H1 (cell line): ENCODE measurements at regions not wholly inside any gene's neighbourhood (a gene's known extent, or its start where the extent isn't known, plus 50 kb on each side); places are given as distances from the start of the nearest gene placed in this dataset.

Source experiments
- CTCF ChIA-PET: fragments of 300-600 bp; sonication (Branson Sonifier 250); formaldehyde crosslinking; loops from one replicate; lab custom pipeline; 2021; ENCODE audit not compliant: partially characterized antibody; lab: Charles Lee
- POLR2A ChIA-PET: fragments of 300-600 bp; sonication (Branson Sonifier 250); formaldehyde crosslinking; loops from one replicate; lab custom pipeline; 2021; ENCODE audit warnings: inconsistent platforms; ENCODE audit not compliant: partially characterized antibody; lab: Charles Lee
- DNase-seq, 2 experiments: peaks; one replicate each; pipeline versions ENCODE4 v3.0.0 to v3.0.0-alpha.2; 2010 to 2022; ENCODE audit warnings: low spot score in 2 of 2, low read depth in 1 of 2, mixed read lengths in 1 of 2
- FAIRE-seq: peaks from 2 replicates; lab custom pipeline; 2011; peaks lifted over from hg19 to GRCh38; lab: Jason Lieb, UNC
- H2AFZ ChIP-seq: 2 replicates; pipeline ENCODE4 v1.8.1; 2012; ENCODE audit warnings: low read length, inconsistent platforms
- H2AK5ac ChIP-seq: 2 replicates; pipeline ENCODE4 v1.6.1; 2013; ENCODE audit warnings: low read depth, low read length
- H2BK120ac ChIP-seq: replicated peaks from 2 replicates; pipeline ENCODE3; 2013; ENCODE audit warnings: low read depth, low read length, inconsistent platforms
- H2BK12ac ChIP-seq: 2 replicates; pipeline ENCODE4 v1.6.1; 2013; ENCODE audit warnings: low read depth, low read length
- H2BK15ac ChIP-seq: 2 replicates; pipeline ENCODE4 v1.6.1; 2013; ENCODE audit warnings: low read length
- H2BK20ac ChIP-seq: 2 replicates; pipeline ENCODE4 v1.6.1; 2013; ENCODE audit warnings: low read length
- H2BK5ac ChIP-seq: 2 replicates; pipeline ENCODE4 v1.6.1; 2013; ENCODE audit warnings: low read depth, low read length
- H3K14ac ChIP-seq: 2 replicates; pipeline ENCODE4 v1.6.1; 2013; ENCODE audit warnings: inconsistent platforms; ENCODE audit not compliant: insufficient read length
- H3K18ac ChIP-seq: 2 replicates; pipeline ENCODE4 v1.6.1; 2013; ENCODE audit warnings: low read length; ENCODE audit errors: extremely low read depth
- H3K23ac ChIP-seq: 2 replicates; pipeline ENCODE4 v1.6.1; 2013; ENCODE audit warnings: inconsistent platforms; ENCODE audit not compliant: insufficient read length
- H3K23me2 ChIP-seq: 2 replicates; pipeline ENCODE4 v1.6.1; 2013; ENCODE audit warnings: low read depth, low read length
- H3K27ac ChIP-seq: 2 replicates; pipeline ENCODE4 v1.6.1; 2011; ENCODE audit warnings: low read depth, low read length, inconsistent platforms
- H3K27me3 ChIP-seq, 4 experiments: replicated peaks in 1 of 4; 1 replicate in 1 of 4; 2 replicates in 3 of 4; pipeline versions ENCODE4 v1.6.1 to v1.8.1; 2011 to 2013; ENCODE audit warnings: low read length in 3 of 4, mild to moderate bottlenecking in 3 of 4, inconsistent platforms in 2 of 4, mixed read lengths in 2 of 4, moderate library complexity in 1 of 4; ENCODE audit not compliant: control insufficient read depth in 3 of 4, insufficient read depth in 3 of 4; ENCODE audit errors: extremely low read depth in 1 of 4
- H3K36me3 ChIP-seq, 4 experiments: 2 replicates each; pipeline versions ENCODE4 v1.6.1 to v1.8.1; 2011 to 2013; ENCODE audit warnings: mild to moderate bottlenecking in 4 of 4, low read length in 3 of 4, moderate library complexity in 2 of 4, control low read depth in 1 of 4, inconsistent platforms in 1 of 4; ENCODE audit not compliant: insufficient read depth in 4 of 4, control insufficient read depth in 2 of 4
- H3K4ac ChIP-seq: replicated peaks from 2 replicates; pipeline ENCODE3; 2013; ENCODE audit warnings: low read length, low read depth, mixed read lengths, inconsistent platforms; ENCODE audit not compliant: insufficient read length
- H3K4me1 ChIP-seq, 4 experiments: replicated peaks in 1 of 4; 1 replicate in 1 of 4; 2 replicates in 3 of 4; pipeline versions ENCODE4 v1.6.1 to v1.8.1; 2011 to 2013; ENCODE audit warnings: low read length in 3 of 4, inconsistent platforms in 2 of 4, mixed read lengths in 1 of 4; ENCODE audit not compliant: insufficient read depth in 4 of 4, control insufficient read depth in 3 of 4
- H3K4me2 ChIP-seq, 2 experiments: 2 replicates each; pipeline versions ENCODE4 v1.6.1 to v1.8.1; 2011 to 2013; ENCODE audit warnings: low read depth in 2 of 2, low read length in 2 of 2, control low read depth in 1 of 2, inconsistent platforms in 1 of 2, mild to moderate bottlenecking in 1 of 2; ENCODE audit not compliant: insufficient read depth in 1 of 2
- H3K4me3 ChIP-seq, 4 experiments: fragments of 200-600, 300-600 bp in 1 of 4; sonication (generic), shearing (Covaris generic), sonication (Bioruptor Twin) in 1 of 4; 2 replicates each; pipeline versions ENCODE4 v1.5.1 to v1.8.1; 2011 to 2016; ENCODE audit warnings: low read length in 4 of 4, low read depth in 3 of 4, control low read depth in 2 of 4, inconsistent platforms in 2 of 4, mild to moderate bottlenecking in 2 of 4, mixed read lengths in 1 of 4, moderate library complexity in 1 of 4; ENCODE audit not compliant: insufficient read depth in 2 of 4; ENCODE audit errors: extremely low read depth in 1 of 4
- H3K56ac ChIP-seq: replicated peaks from 2 replicates; pipeline ENCODE3; 2013; ENCODE audit warnings: low read depth, mild to moderate bottlenecking, mixed read lengths, low read length, inconsistent platforms; ENCODE audit not compliant: insufficient read length
- H3K79me1 ChIP-seq: 2 replicates; pipeline ENCODE4 v1.6.1; 2013; ENCODE audit warnings: low read depth, low read length, control low read depth
- H3K79me2 ChIP-seq, 2 experiments: 2 replicates each; pipeline versions ENCODE4 v1.6.1 to v1.8.1; 2012 to 2013; ENCODE audit warnings: low read length in 2 of 2, mild to moderate bottlenecking in 2 of 2, inconsistent platforms in 1 of 2; ENCODE audit not compliant: insufficient read depth in 2 of 2, control insufficient read depth in 1 of 2
- H3K9ac ChIP-seq, 4 experiments: replicated peaks in 1 of 4; 1 replicate in 1 of 4; 2 replicates in 3 of 4; pipeline versions ENCODE4 v1.6.1 to v1.8.1; 2011 to 2013; ENCODE audit warnings: low read depth in 3 of 4, low read length in 3 of 4, control low read depth in 2 of 4, mild to moderate bottlenecking in 2 of 4, moderate library complexity in 2 of 4, inconsistent platforms in 1 of 4; ENCODE audit errors: extremely low read depth in 1 of 4
- H3K9me3 ChIP-seq, 2 experiments: 2 replicates each; pipeline versions ENCODE4 v1.6.1 to v1.8.1; 2012 to 2013; ENCODE audit warnings: mild to moderate bottlenecking in 2 of 2, moderate library complexity in 2 of 2, control low read depth in 1 of 2, inconsistent platforms in 1 of 2, low read depth in 1 of 2, low read length in 1 of 2, mixed read lengths in 1 of 2; ENCODE audit not compliant: insufficient read depth in 2 of 2
- H4K20me1 ChIP-seq, 2 experiments: replicated peaks in 1 of 2; 2 replicates each; pipeline versions ENCODE3 to v1.8.1; 2011 to 2013; ENCODE audit warnings: inconsistent platforms in 2 of 2, low read length in 2 of 2, mild to moderate bottlenecking in 1 of 2; ENCODE audit not compliant: insufficient read depth in 2 of 2, control insufficient read depth in 1 of 2
- H4K5ac ChIP-seq: 2 replicates; pipeline ENCODE4 v1.6.1; 2013; ENCODE audit warnings: low read length, low read depth, mixed read lengths, inconsistent platforms; ENCODE audit not compliant: insufficient read length
- H4K8ac ChIP-seq: 2 replicates; pipeline ENCODE4 v1.8.0; 2013; ENCODE audit warnings: mild to moderate bottlenecking, moderate library complexity, low read length, inconsistent platforms; ENCODE audit not compliant: insufficient read depth; ENCODE audit errors: extremely low read depth
- H4K91ac ChIP-seq: replicated peaks from 2 replicates; pipeline ENCODE3; 2013; ENCODE audit warnings: low read length, mixed read lengths, inconsistent platforms; ENCODE audit not compliant: insufficient read length
- WGBS, 2 experiments: shearing (Covaris generic) in 1 of 2; methylation state at CpG; one replicate each; pipeline versions ENCODE4 v1.1.6 to v1.1.7; 2013 to 2015; ENCODE audit warnings: low lambda C conversion rate in 2 of 2, mixed read lengths in 2 of 2, inconsistent platforms in 1 of 2, low coverage in 1 of 2, missing lambda C conversion rate in 1 of 2; ENCODE audit not compliant: insufficient replicate concordance in 2 of 2, insufficient coverage in 1 of 2, insufficient read length in 1 of 2; ENCODE audit errors: extremely low coverage in 1 of 2, missing lambda C conversion rate in 1 of 2; 5-methylcytosine and 5-hydroxymethylcytosine counted together
- TF ChIP-seq, protein P1 (sequence below): fragments of 300-600 bp; sonication (generic); IDR thresholded peaks from 2 replicates; pipeline ENCODE4 v1.7.1; 2012; ENCODE audit warnings: low read length, moderate library complexity, mild to moderate bottlenecking, inconsistent platforms; ENCODE audit not compliant: insufficient replicate concordance

DNA sequence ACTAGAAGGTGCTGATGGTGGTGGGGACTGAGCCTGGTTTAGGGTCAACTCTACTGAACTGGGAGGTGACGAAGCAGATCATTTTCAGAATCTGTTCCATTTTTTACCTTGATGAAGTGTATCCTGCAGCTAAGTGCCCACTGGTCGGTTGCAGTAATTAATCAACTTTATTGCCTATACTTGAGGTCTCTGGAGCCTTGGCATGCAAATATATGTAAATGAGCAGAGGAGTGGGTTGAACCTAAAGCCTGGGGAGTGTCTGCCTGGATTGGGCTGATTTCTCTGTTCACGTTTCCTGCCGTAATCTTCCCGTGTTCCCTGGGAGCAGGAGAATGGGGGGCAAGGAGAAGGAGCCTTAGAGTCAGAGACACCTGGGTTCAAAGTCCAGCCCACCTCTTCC is 286.8 kb downstream of the PTPRU start:
- H3K4me3 ChIP-seq, result no peak overlapping the region
- peak overlapping the region; percentile 79 for H2AFZ ChIP-seq
- no peak overlapping the region for H3K27ac ChIP-seq
- 74% methylated on average over 5 of the region's 5 CpGs; no CpG with 5 or more reads in 1 of the 2 experiments for WGBS, 2 experiments
- no peak overlapping the region for H3K23ac ChIP-seq
- no peak overlapping the region for H3K4ac ChIP-seq
- H4K5ac ChIP-seq, result no peak overlapping the region
- no peak overlapping the region for H2AK5ac ChIP-seq
- H2BK20ac ChIP-seq, result no peak overlapping the region
- no peaks in the 10 kb centered on the region for H3K9me3 ChIP-seq
- CTCF ChIA-PET, result no interaction called here
- POLR2A ChIA-PET, result no interaction called here
- no peak overlapping the region for H3K14ac ChIP-seq
- no peak overlapping the region for H3K18ac ChIP-seq
- H3K56ac ChIP-seq, result no peak overlapping the region
- H2BK5ac ChIP-seq, result no peak overlapping the region
- H3K27me3 ChIP-seq, result no peaks in the 10 kb centered on the region
- H3K36me3 ChIP-seq, result no peaks in the 10 kb centered on the region
- no peak overlapping the region for H3K9ac ChIP-seq
- H2BK120ac ChIP-seq, result no peak overlapping the region
- no peak overlapping the region for H3K4me2 ChIP-seq
- DNase-seq (no peak), FAIRE-seq (no peak)
- no peaks in the 10 kb centered on the region for H4K20me1 ChIP-seq
- H3K23me2 ChIP-seq, result no peaks in the 10 kb centered on the region
- no peaks in the 10 kb centered on the region for H3K79me1 ChIP-seq
- H2BK15ac ChIP-seq, result no peak overlapping the region
- peaks cover 0 to 7% (median 2%) of the 10 kb centered on the region in 4 experiments; a peak in 2 of 7 replicates for H3K4me1 ChIP-seq
- H4K91ac ChIP-seq, result no peak overlapping the region
- no peak overlapping the region for H4K8ac ChIP-seq
- no peak overlapping the region for H2BK12ac ChIP-seq
- no peaks in the 10 kb centered on the region for H3K79me2 ChIP-seq
- TF ChIP-seq, protein P1, sequence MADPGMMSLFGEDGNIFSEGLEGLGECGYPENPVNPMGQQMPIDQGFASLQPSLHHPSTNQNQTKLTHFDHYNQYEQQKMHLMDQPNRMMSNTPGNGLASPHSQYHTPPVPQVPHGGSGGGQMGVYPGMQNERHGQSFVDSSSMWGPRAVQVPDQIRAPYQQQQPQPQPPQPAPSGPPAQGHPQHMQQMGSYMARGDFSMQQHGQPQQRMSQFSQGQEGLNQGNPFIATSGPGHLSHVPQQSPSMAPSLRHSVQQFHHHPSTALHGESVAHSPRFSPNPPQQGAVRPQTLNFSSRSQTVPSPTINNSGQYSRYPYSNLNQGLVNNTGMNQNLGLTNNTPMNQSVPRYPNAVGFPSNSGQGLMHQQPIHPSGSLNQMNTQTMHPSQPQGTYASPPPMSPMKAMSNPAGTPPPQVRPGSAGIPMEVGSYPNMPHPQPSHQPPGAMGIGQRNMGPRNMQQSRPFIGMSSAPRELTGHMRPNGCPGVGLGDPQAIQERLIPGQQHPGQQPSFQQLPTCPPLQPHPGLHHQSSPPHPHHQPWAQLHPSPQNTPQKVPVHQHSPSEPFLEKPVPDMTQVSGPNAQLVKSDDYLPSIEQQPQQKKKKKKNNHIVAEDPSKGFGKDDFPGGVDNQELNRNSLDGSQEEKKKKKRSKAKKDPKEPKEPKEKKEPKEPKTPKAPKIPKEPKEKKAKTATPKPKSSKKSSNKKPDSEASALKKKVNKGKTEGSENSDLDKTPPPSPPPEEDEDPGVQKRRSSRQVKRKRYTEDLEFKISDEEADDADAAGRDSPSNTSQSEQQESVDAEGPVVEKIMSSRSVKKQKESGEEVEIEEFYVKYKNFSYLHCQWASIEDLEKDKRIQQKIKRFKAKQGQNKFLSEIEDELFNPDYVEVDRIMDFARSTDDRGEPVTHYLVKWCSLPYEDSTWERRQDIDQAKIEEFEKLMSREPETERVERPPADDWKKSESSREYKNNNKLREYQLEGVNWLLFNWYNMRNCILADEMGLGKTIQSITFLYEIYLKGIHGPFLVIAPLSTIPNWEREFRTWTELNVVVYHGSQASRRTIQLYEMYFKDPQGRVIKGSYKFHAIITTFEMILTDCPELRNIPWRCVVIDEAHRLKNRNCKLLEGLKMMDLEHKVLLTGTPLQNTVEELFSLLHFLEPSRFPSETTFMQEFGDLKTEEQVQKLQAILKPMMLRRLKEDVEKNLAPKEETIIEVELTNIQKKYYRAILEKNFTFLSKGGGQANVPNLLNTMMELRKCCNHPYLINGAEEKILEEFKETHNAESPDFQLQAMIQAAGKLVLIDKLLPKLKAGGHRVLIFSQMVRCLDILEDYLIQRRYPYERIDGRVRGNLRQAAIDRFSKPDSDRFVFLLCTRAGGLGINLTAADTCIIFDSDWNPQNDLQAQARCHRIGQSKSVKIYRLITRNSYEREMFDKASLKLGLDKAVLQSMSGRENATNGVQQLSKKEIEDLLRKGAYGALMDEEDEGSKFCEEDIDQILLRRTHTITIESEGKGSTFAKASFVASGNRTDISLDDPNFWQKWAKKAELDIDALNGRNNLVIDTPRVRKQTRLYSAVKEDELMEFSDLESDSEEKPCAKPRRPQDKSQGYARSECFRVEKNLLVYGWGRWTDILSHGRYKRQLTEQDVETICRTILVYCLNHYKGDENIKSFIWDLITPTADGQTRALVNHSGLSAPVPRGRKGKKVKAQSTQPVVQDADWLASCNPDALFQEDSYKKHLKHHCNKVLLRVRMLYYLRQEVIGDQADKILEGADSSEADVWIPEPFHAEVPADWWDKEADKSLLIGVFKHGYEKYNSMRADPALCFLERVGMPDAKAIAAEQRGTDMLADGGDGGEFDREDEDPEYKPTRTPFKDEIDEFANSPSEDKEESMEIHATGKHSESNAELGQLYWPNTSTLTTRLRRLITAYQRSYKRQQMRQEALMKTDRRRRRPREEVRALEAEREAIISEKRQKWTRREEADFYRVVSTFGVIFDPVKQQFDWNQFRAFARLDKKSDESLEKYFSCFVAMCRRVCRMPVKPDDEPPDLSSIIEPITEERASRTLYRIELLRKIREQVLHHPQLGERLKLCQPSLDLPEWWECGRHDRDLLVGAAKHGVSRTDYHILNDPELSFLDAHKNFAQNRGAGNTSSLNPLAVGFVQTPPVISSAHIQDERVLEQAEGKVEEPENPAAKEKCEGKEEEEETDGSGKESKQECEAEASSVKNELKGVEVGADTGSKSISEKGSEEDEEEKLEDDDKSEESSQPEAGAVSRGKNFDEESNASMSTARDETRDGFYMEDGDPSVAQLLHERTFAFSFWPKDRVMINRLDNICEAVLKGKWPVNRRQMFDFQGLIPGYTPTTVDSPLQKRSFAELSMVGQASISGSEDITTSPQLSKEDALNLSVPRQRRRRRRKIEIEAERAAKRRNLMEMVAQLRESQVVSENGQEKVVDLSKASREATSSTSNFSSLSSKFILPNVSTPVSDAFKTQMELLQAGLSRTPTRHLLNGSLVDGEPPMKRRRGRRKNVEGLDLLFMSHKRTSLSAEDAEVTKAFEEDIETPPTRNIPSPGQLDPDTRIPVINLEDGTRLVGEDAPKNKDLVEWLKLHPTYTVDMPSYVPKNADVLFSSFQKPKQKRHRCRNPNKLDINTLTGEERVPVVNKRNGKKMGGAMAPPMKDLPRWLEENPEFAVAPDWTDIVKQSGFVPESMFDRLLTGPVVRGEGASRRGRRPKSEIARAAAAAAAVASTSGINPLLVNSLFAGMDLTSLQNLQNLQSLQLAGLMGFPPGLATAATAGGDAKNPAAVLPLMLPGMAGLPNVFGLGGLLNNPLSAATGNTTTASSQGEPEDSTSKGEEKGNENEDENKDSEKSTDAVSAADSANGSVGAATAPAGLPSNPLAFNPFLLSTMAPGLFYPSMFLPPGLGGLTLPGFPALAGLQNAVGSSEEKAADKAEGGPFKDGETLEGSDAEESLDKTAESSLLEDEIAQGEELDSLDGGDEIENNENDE, result no peak
